Loucy (cell line): ENCODE measurements at regions not wholly inside any gene's neighbourhood (a gene's known extent, or its start where the extent isn't known, plus 50 kb on each side); places are given as distances from the start of the nearest gene placed in this dataset.

Experiments
- H2AFZ ChIP-seq: fragments of 200-600 bp; sonication (generic); 2 replicates; pipeline ENCODE4 v1.6.0; 2016; ENCODE audit warnings: antibody characterized with exemption, mild to moderate bottlenecking, low read length, moderate library complexity
- H3F3A ChIP-seq: fragments of 200-600 bp; 2 replicates; pipeline ENCODE4 v1.6.0; 2016; ENCODE audit warnings: antibody characterized with exemption, low read depth, mild to moderate bottlenecking
- H3K27me3 ChIP-seq: fragments of 200-600 bp; sonication (generic); 2 replicates; pipeline ENCODE4 v1.6.1; 2014; ENCODE audit warnings: low read length, mild to moderate bottlenecking; ENCODE audit not compliant: insufficient read depth, poor library complexity, severe bottlenecking
- H3K36me3 ChIP-seq: fragments of 200-600 bp; sonication (generic); 2 replicates; pipeline ENCODE4 v1.6.1; 2016; ENCODE audit warnings: low read length; ENCODE audit not compliant: insufficient read depth
- H3K4me1 ChIP-seq: fragments of 200-600 bp; sonication (generic); 2 replicates; pipeline ENCODE4 v1.5.1; 2014; ENCODE audit warnings: low read length, mild to moderate bottlenecking; ENCODE audit not compliant: insufficient read depth, poor library complexity, severe bottlenecking
- H3K4me2 ChIP-seq: fragments of 200-600 bp; sonication (generic); 2 replicates; pipeline ENCODE4 v1.6.0; 2014; ENCODE audit warnings: antibody characterized with exemption, low read length, low read depth, mild to moderate bottlenecking; ENCODE audit not compliant: poor library complexity, severe bottlenecking
- H3K4me3 ChIP-seq: fragments of 200-600 bp; sonication (generic); 2 replicates; pipeline ENCODE4 v1.5.1; 2014; ENCODE audit warnings: low read length, mild to moderate bottlenecking, mixed read lengths; ENCODE audit not compliant: poor library complexity, severe bottlenecking
- H3K79me2 ChIP-seq: fragments of 200-600 bp; sonication (generic); 2 replicates; pipeline ENCODE4 v1.6.1; 2014; ENCODE audit warnings: low read length; ENCODE audit not compliant: insufficient read depth
- H3K9ac ChIP-seq: fragments of 200-600 bp; sonication (generic); 2 replicates; pipeline ENCODE4 v1.6.0; 2014; ENCODE audit warnings: mild to moderate bottlenecking, low read depth, low read length, moderate library complexity; ENCODE audit not compliant: poor library complexity, severe bottlenecking
- H3K9me2 ChIP-seq: fragments of 200-600 bp; sonication (generic); replicated peaks from 2 replicates; pipeline ENCODE4 v1.6.1; 2016; ENCODE audit warnings: low read depth, low read length, mixed read lengths
- H3K9me3 ChIP-seq: fragments of 200-600 bp; sonication (generic); 2 replicates; pipeline ENCODE4 v1.6.1; 2014; ENCODE audit warnings: mild to moderate bottlenecking, antibody characterized with exemption, low read length, low read depth; ENCODE audit not compliant: insufficient read depth
- H4K20me1 ChIP-seq: fragments of 200-600 bp; sonication (generic); 2 replicates; pipeline ENCODE4 v1.6.0; 2014; ENCODE audit warnings: antibody characterized with exemption, low read length, mild to moderate bottlenecking; ENCODE audit not compliant: insufficient read depth, poor library complexity, severe bottlenecking
- CTCF ChIP-seq: fragments of 200-600 bp; sonication (generic); conservative IDR thresholded peaks from 2 replicates; pipeline ENCODE4 v1.5.1; 2014; ENCODE audit warnings: mild to moderate bottlenecking, antibody characterized with exemption, low read length
- EZH2phosphoT487 ChIP-seq: fragments of 200-600 bp; IDR thresholded peaks from 2 replicates; pipeline ENCODE4 v1.6.1; 2018; ENCODE audit warnings: antibody characterized with exemption, mild to moderate bottlenecking, moderate library complexity, borderline replicate concordance

DNA sequence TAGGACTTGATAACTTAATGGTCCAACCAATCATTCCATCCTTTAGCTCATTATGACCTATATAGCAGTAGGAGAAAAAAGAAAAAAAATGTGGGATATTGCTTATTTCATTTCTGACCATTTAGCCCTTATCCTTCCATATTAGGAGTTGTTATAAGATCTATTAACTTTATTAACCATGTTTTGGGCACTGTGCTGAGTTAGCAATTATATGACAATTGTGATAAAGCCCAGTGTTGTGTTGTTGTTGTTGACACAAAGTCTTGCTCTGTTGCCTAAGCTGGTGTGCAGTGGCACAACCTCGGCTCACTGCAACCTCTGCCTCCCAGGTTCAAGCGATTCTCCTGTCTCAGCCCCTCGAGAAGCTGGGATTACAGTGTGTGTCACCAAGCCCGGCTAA lies 569.7 kb upstream of the FOXG1 start:
- H3K4me3 ChIP-seq: no peak overlapping the region
- H3K9me3 ChIP-seq: no peaks in the 10 kb centered on the region
- no peak overlapping the region for H2AFZ ChIP-seq
- H3K4me1 ChIP-seq: no peaks in the 10 kb centered on the region
- no peaks in the 10 kb centered on the region for H3K27me3 ChIP-seq
- H3K4me2 ChIP-seq: no peak overlapping the region
- no peak for TF ChIP-seq EZH2phosphoT487
- TF ChIP-seq CTCF: no peak
- H4K20me1 ChIP-seq: no peaks in the 10 kb centered on the region
- H3K36me3 ChIP-seq: no peaks in the 10 kb centered on the region
- H3K9ac ChIP-seq: no peak overlapping the region
- H3K79me2 ChIP-seq: no peaks in the 10 kb centered on the region
- H3K9me2 ChIP-seq: no peaks in the 10 kb centered on the region
- no peaks in the 10 kb centered on the region for H3F3A ChIP-seq

DNA sequence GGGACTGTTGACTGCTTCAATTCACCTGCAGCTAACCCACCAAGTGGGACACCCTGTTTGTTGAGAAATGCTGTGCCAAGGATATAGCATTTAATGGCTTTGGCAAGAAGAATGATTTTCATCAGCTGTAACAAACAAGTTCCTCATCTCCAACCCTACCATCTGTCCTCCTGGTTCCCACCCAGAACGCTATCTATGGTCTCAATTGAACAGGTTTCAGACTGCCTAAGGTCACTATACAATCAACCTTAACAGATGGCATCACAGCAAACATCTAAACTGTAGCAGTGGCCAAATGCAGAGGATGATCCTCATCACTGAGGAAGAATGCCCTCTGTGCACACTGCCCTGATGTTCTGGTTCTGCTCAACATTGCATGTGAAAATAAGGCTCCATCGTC lies 546.2 kb upstream of the FOXG1 start:
- Histone ChIP-seq H3K4me1 (no peaks in the 10 kb centered on the region), H3K9ac (no peak overlapping the region), H4K20me1 (no peaks in the 10 kb centered on the region), H3K4me3 (no peak overlapping the region), H3K9me2 (no peaks in the 10 kb centered on the region), H3K9me3 (no peaks in the 10 kb centered on the region; the same call in 1 of the 2 replicates), H3F3A (no peaks in the 10 kb centered on the region), H3K36me3 (no peaks in the 10 kb centered on the region), H3K79me2 (no peaks in the 10 kb centered on the region), H3K27me3 (no peaks in the 10 kb centered on the region), H3K4me2 (no peak overlapping the region), H2AFZ (no peak overlapping the region)
- TF ChIP-seq CTCF: no peak

- TF ChIP-seq CTCF: no peak
- TF ChIP-seq EZH2phosphoT487: no peak
- H3K4me1 ChIP-seq: no peaks in the 10 kb centered on the region
- no peaks in the 10 kb centered on the region for H3K9me2 ChIP-seq
- no peak overlapping the region for H3K4me3 ChIP-seq
- no peaks in the 10 kb centered on the region for H3K27me3 ChIP-seq
- no peak overlapping the region for H2AFZ ChIP-seq
- no peaks in the 10 kb centered on the region for H3K36me3 ChIP-seq
- H3K79me2 ChIP-seq: no peaks in the 10 kb centered on the region
- no peaks in the 10 kb centered on the region for H3F3A ChIP-seq
- H3K9me3 ChIP-seq: no peaks in the 10 kb centered on the region
- no peaks in the 10 kb centered on the region for H4K20me1 ChIP-seq
- H3K4me2 ChIP-seq: no peak overlapping the region
- no peak overlapping the region for H3K9ac ChIP-seq
These were observed 525.7 kb upstream of the FOXG1 start for GRCh38 chr14:28240909-28241308.
